ENCODE measurements at regions not wholly inside any gene's neighbourhood (a gene's known extent, or its start where the extent isn't known, plus 50 kb on each side); places are given as distances from the start of the nearest gene placed in this dataset.
"Not testable (repeated sequence)": the region's sequence is repeated elsewhere in the genome, so short reads cannot be mapped to it uniquely, and the experiment has no call there.

- H3K14ac ChIP-seq (ENCODE audit: insufficient read length); H2BK5ac ChIP-seq (ENCODE audit: low read depth, low read length); H3K27ac ChIP-seq (ENCODE audit: low read depth, low read length); H3K56ac ChIP-seq (replicated peaks; ENCODE audit: insufficient read length, low read depth, low read length); DNase-seq (ENCODE audit: low read depth in 1 of 2, low spot score in 2 of 2); H2BK120ac ChIP-seq (replicated peaks; ENCODE audit: low read depth, low read length); H3K9ac ChIP-seq (replicated peaks in 1 of 4; ENCODE audit: extremely low read depth in 1 of 4, low read depth in 3 of 4, low read length in 3 of 4); H2BK20ac ChIP-seq (ENCODE audit: low read length); H3K27me3 ChIP-seq (replicated peaks in 1 of 4; ENCODE audit: control insufficient read depth in 3 of 4, extremely low read depth in 1 of 4, insufficient read depth in 3 of 4, low read length in 3 of 4); H3K23ac ChIP-seq (ENCODE audit: insufficient read length); H3K79me2 ChIP-seq (ENCODE audit: control insufficient read depth in 1 of 2, insufficient read depth in 2 of 2, low read length in 2 of 2); H3K9me3 ChIP-seq (ENCODE audit: insufficient read depth in 2 of 2, low read depth in 1 of 2, low read length in 1 of 2); H4K20me1 ChIP-seq (replicated peaks in 1 of 2; ENCODE audit: control insufficient read depth in 1 of 2, insufficient read depth in 2 of 2, low read length in 2 of 2); H3K23me2 ChIP-seq (ENCODE audit: low read depth, low read length); H2AK5ac ChIP-seq (ENCODE audit: low read depth, low read length); FAIRE-seq; H3K4me1 ChIP-seq (replicated peaks in 1 of 4; ENCODE audit: control insufficient read depth in 3 of 4, insufficient read depth in 4 of 4, low read length in 3 of 4); H3K4ac ChIP-seq (replicated peaks; ENCODE audit: insufficient read length, low read depth, low read length); H4K5ac ChIP-seq (ENCODE audit: insufficient read length, low read depth, low read length); H3K4me2 ChIP-seq (ENCODE audit: insufficient read depth in 1 of 2, low read depth in 2 of 2, low read length in 2 of 2); POLR2A ChIA-PET (ENCODE audit: partially characterized antibody); H2BK12ac ChIP-seq (ENCODE audit: low read depth, low read length); CTCF ChIA-PET (ENCODE audit: partially characterized antibody); H2AFZ ChIP-seq (ENCODE audit: low read length); H4K91ac ChIP-seq (replicated peaks; ENCODE audit: insufficient read length, low read length); H3K36me3 ChIP-seq (ENCODE audit: control insufficient read depth in 2 of 4, insufficient read depth in 4 of 4, low read length in 3 of 4); H3K79me1 ChIP-seq (ENCODE audit: low read depth, low read length); H3K4me3 ChIP-seq (ENCODE audit: extremely low read depth in 1 of 4, insufficient read depth in 2 of 4, low read depth in 3 of 4, low read length in 4 of 4); H4K8ac ChIP-seq (ENCODE audit: extremely low read depth, insufficient read depth, low read length); H2BK15ac ChIP-seq (ENCODE audit: low read length); H3K18ac ChIP-seq (ENCODE audit: extremely low read depth, low read length): not testable (repeated sequence)
- WGBS, 2 experiments (ENCODE audit: extremely low coverage in 1 of 2, insufficient coverage in 1 of 2, insufficient read length in 1 of 2, insufficient replicate concordance in 2 of 2, low coverage in 1 of 2, low lambda C conversion rate in 2 of 2, missing lambda C conversion rate in 1 of 2): 84% methylated on average over 5 of the region's 7 CpGs; no CpG with 5 or more reads in 1 of the 2 experiments
These were observed 2745.9 kb upstream of the TPTE start for GRCh38 chr21:7775327-7775984.

GRCh38 chr21:7776035-7776434 lies 2745.3 kb upstream of the TPTE start:
- WGBS, 2 experiments (ENCODE audit: extremely low coverage in 1 of 2, insufficient coverage in 1 of 2, insufficient read length in 1 of 2, insufficient replicate concordance in 2 of 2, low coverage in 1 of 2, low lambda C conversion rate in 2 of 2, missing lambda C conversion rate in 1 of 2): 88% methylated on average over 1 of the region's 6 CpGs; no CpG with 5 or more reads in 1 of the 2 experiments
- H3K36me3 ChIP-seq (ENCODE audit: control insufficient read depth in 2 of 4, insufficient read depth in 4 of 4, low read length in 3 of 4); H4K8ac ChIP-seq (ENCODE audit: extremely low read depth, insufficient read depth, low read length); H3K79me1 ChIP-seq (ENCODE audit: low read depth, low read length); H2BK5ac ChIP-seq (ENCODE audit: low read depth, low read length); H3K23me2 ChIP-seq (ENCODE audit: low read depth, low read length); H2BK12ac ChIP-seq (ENCODE audit: low read depth, low read length); H3K4me1 ChIP-seq (replicated peaks in 1 of 4; ENCODE audit: control insufficient read depth in 3 of 4, insufficient read depth in 4 of 4, low read length in 3 of 4); H3K9ac ChIP-seq (replicated peaks in 1 of 4; ENCODE audit: extremely low read depth in 1 of 4, low read depth in 3 of 4, low read length in 3 of 4); POLR2A ChIA-PET (ENCODE audit: partially characterized antibody); H2AK5ac ChIP-seq (ENCODE audit: low read depth, low read length); H4K5ac ChIP-seq (ENCODE audit: insufficient read length, low read depth, low read length); H3K4ac ChIP-seq (replicated peaks; ENCODE audit: insufficient read length, low read depth, low read length); H3K79me2 ChIP-seq (ENCODE audit: control insufficient read depth in 1 of 2, insufficient read depth in 2 of 2, low read length in 2 of 2); H4K20me1 ChIP-seq (replicated peaks in 1 of 2; ENCODE audit: control insufficient read depth in 1 of 2, insufficient read depth in 2 of 2, low read length in 2 of 2); H3K18ac ChIP-seq (ENCODE audit: extremely low read depth, low read length); H3K23ac ChIP-seq (ENCODE audit: insufficient read length); H3K4me2 ChIP-seq (ENCODE audit: insufficient read depth in 1 of 2, low read depth in 2 of 2, low read length in 2 of 2); H4K91ac ChIP-seq (replicated peaks; ENCODE audit: insufficient read length, low read length); DNase-seq (ENCODE audit: low read depth in 1 of 2, low spot score in 2 of 2); FAIRE-seq; CTCF ChIA-PET (ENCODE audit: partially characterized antibody); H2AFZ ChIP-seq (ENCODE audit: low read length); H2BK15ac ChIP-seq (ENCODE audit: low read length); H3K27me3 ChIP-seq (replicated peaks in 1 of 4; ENCODE audit: control insufficient read depth in 3 of 4, extremely low read depth in 1 of 4, insufficient read depth in 3 of 4, low read length in 3 of 4); H3K27ac ChIP-seq (ENCODE audit: low read depth, low read length); H2BK120ac ChIP-seq (replicated peaks; ENCODE audit: low read depth, low read length); H3K9me3 ChIP-seq (ENCODE audit: insufficient read depth in 2 of 2, low read depth in 1 of 2, low read length in 1 of 2); H2BK20ac ChIP-seq (ENCODE audit: low read length); H3K14ac ChIP-seq (ENCODE audit: insufficient read length); H3K4me3 ChIP-seq (ENCODE audit: extremely low read depth in 1 of 4, insufficient read depth in 2 of 4, low read depth in 3 of 4, low read length in 4 of 4); H3K56ac ChIP-seq (replicated peaks; ENCODE audit: insufficient read length, low read depth, low read length): not testable (repeated sequence)
